ENCODE measurements at regions not wholly inside any gene's neighbourhood (a gene's known extent, or its start where the extent isn't known, plus 50 kb on each side); places are given as distances from the start of the nearest gene placed in this dataset.

DNA sequence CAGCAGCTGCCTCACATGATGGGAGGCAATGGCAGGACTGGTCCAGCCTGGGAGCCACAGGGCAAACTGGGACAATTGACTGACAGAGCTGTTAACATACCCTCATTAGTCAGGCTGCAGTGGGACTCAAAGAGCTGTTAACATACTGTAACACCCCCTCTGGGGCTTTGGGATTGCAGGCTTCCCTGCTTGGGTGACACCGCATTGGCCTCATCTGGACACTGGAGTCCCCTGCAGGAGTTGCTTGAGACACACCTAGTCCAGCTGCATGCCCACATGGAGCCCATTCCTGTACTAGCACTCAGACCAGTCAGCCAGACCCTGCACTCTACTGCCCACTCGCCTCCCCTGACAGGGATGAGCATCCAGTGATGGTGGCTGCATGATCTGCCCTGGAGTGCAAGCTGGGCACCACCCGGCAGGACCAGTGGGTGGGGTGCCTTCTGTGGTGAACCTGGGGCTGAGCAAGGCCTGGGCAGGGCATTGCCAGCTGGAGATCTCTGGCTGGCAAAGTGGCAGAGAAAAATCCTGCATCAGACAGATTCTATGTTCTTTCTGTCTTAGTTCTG lies 138.8 kb downstream of the DTHD1 start:
- TF ChIP-seq, protein P1, sequence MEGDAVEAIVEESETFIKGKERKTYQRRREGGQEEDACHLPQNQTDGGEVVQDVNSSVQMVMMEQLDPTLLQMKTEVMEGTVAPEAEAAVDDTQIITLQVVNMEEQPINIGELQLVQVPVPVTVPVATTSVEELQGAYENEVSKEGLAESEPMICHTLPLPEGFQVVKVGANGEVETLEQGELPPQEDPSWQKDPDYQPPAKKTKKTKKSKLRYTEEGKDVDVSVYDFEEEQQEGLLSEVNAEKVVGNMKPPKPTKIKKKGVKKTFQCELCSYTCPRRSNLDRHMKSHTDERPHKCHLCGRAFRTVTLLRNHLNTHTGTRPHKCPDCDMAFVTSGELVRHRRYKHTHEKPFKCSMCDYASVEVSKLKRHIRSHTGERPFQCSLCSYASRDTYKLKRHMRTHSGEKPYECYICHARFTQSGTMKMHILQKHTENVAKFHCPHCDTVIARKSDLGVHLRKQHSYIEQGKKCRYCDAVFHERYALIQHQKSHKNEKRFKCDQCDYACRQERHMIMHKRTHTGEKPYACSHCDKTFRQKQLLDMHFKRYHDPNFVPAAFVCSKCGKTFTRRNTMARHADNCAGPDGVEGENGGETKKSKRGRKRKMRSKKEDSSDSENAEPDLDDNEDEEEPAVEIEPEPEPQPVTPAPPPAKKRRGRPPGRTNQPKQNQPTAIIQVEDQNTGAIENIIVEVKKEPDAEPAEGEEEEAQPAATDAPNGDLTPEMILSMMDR (IDR thresholded peaks at IDR 0.05; ENCODE audit: poor library complexity, severe bottlenecking), result no peak
- TF ChIP-seq EP300 (conservative IDR thresholded peaks at IDR 0.05; ENCODE audit: poor library complexity, severe bottlenecking), result no peak
- no peak for TF ChIP-seq TAF1 (IDR thresholded peaks at IDR 0.05; ENCODE audit: low read depth)
- no peak for TF ChIP-seq EZH2 (IDR thresholded peaks at IDR 0.05; ENCODE audit: borderline replicate concordance, insufficient read depth, low read length, poor library complexity, severe bottlenecking)
- no peak for TF ChIP-seq POLR2AphosphoS5 (IDR thresholded peaks at IDR 0.05)
- TF ChIP-seq, protein P2, sequence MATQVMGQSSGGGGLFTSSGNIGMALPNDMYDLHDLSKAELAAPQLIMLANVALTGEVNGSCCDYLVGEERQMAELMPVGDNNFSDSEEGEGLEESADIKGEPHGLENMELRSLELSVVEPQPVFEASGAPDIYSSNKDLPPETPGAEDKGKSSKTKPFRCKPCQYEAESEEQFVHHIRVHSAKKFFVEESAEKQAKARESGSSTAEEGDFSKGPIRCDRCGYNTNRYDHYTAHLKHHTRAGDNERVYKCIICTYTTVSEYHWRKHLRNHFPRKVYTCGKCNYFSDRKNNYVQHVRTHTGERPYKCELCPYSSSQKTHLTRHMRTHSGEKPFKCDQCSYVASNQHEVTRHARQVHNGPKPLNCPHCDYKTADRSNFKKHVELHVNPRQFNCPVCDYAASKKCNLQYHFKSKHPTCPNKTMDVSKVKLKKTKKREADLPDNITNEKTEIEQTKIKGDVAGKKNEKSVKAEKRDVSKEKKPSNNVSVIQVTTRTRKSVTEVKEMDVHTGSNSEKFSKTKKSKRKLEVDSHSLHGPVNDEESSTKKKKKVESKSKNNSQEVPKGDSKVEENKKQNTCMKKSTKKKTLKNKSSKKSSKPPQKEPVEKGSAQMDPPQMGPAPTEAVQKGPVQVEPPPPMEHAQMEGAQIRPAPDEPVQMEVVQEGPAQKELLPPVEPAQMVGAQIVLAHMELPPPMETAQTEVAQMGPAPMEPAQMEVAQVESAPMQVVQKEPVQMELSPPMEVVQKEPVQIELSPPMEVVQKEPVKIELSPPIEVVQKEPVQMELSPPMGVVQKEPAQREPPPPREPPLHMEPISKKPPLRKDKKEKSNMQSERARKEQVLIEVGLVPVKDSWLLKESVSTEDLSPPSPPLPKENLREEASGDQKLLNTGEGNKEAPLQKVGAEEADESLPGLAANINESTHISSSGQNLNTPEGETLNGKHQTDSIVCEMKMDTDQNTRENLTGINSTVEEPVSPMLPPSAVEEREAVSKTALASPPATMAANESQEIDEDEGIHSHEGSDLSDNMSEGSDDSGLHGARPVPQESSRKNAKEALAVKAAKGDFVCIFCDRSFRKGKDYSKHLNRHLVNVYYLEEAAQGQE (IDR thresholded peaks at IDR 0.05; ENCODE audit: borderline replicate concordance), result no peak

Measured in neural cell (in vitro differentiated cells).